Left lung (tissue), 4 donors: ENCODE measurements at regions not wholly inside any gene's neighbourhood (a gene's known extent, or its start where the extent isn't known, plus 50 kb on each side); places are given as distances from the start of the nearest gene placed in this dataset.
A peak's percentile ranks its signal among the peaks of the same experiment; 100 is the strongest.
"Not testable (repeated sequence)": the region's sequence is repeated elsewhere in the genome, so short reads cannot be mapped to it uniquely, and the experiment has no call there.

Experiments
- ATAC-seq: fragments of 200-7000 bp; cut with Tn5 transposase; one replicate; pipeline ENCODE4 v1.9.1; 2020; ENCODE audit warnings: moderate library complexity
- DNase-seq, 4 donors: peaks; one replicate each; pipeline ENCODE4 v3.0.0-alpha.2; 2013 to 2020
- H3K27ac ChIP-seq, 2 donors: fragments of 200-600 bp; sonication (generic) in 1 of 2; one replicate each; pipeline versions ENCODE4 v1.5.0 to v1.8.0; 2020 to 2021
- H3K27me3 ChIP-seq, 2 donors: fragments of 200-600 bp; sonication (generic) in 1 of 2; one replicate each; pipeline versions ENCODE4 v1.5.0 to v1.8.0; 2020 to 2021
- H3K36me3 ChIP-seq, 2 donors: fragments of 200-600 bp; sonication (generic) in 1 of 2; one replicate each; pipeline versions ENCODE4 v1.5.0 to v1.8.0; 2020 to 2021
- H3K4me1 ChIP-seq, 2 donors: fragments of 200-600 bp; one replicate each; pipeline ENCODE4 v1.8.0; 2021
- H3K4me3 ChIP-seq, 2 donors: fragments of 200-600 bp; sonication (generic) in 1 of 2; one replicate each; pipeline versions ENCODE4 v1.5.0 to v1.8.0; 2020 to 2021; ENCODE audit warnings: mild to moderate bottlenecking in 1 of 2
- H3K9me3 ChIP-seq, 2 donors: fragments of 200-600 bp; sonication (generic) in 1 of 2; one replicate each; pipeline versions ENCODE4 v1.5.0 to v1.8.0; 2020 to 2021
- CTCF ChIP-seq, 2 donors: fragments of 200-600 bp; sonication (generic) in 1 of 2; IDR thresholded peaks; one replicate each; pipeline versions ENCODE4 v1.5.0 to v1.8.0; 2021; ENCODE audit warnings: antibody characterized with exemption in 2 of 2
- intact Hi-C, 2 donors: fragments of 100-400 bp; cut with DNase I; formaldehyde crosslinking; loops; one replicate each; pipeline versions ENCODE4 v1.11.2 to v1.14.2; 2022
- donor health status: DM: no; HTN: yes; CAD: no.
- donor health status: DM: no; HTN: no; CAD: no.

- DNase-seq (no peak), ATAC-seq (no peak)
- TF ChIP-seq CTCF (IDR thresholded peaks at IDR 0.05), result no peak
- no peak overlapping the region for H3K4me3 ChIP-seq
- H3K9me3 ChIP-seq, result no peaks in the 10 kb centered on the region
- no peaks in the 10 kb centered on the region for H3K36me3 ChIP-seq
- no peaks in the 10 kb centered on the region for H3K27me3 ChIP-seq
- no peaks in the 10 kb centered on the region for H3K4me1 ChIP-seq
- no peak overlapping the region for H3K27ac ChIP-seq
- intact Hi-C loops, result no loop called here
Observed at GRCh38 chr12:66813137-66813892, 134.4 kb upstream of the GRIP1 start.

- H3K27ac ChIP-seq, result no peak overlapping the region
- H3K36me3 ChIP-seq, result no peaks in the 10 kb centered on the region
- H3K9me3 ChIP-seq, result no peaks in the 10 kb centered on the region
- intact Hi-C loops, result no loop called here
- DNase-seq (no peak), ATAC-seq (no peak)
- H3K27me3 ChIP-seq, result no peaks in the 10 kb centered on the region
- H3K4me3 ChIP-seq, result no peak overlapping the region
- H3K4me1 ChIP-seq, result no peaks in the 10 kb centered on the region
- TF ChIP-seq CTCF (IDR thresholded peaks at IDR 0.05), result no peak
Observed at GRCh38 chr12:66819587-66819986, 140.7 kb upstream of the GRIP1 start.

GRCh38 chr12:66822961-66823360 lies 144.1 kb upstream of the GRIP1 start:
- H3K27me3 ChIP-seq, result no peaks in the 10 kb centered on the region
- no peak for DNase-seq
- TF ChIP-seq CTCF (IDR thresholded peaks at IDR 0.05), result no peak
- H3K4me1 ChIP-seq, result no peaks in the 10 kb centered on the region
- no peak overlapping the region for H3K27ac ChIP-seq
- no peak overlapping the region for H3K4me3 ChIP-seq
- no peaks in the 10 kb centered on the region for H3K9me3 ChIP-seq
- intact Hi-C loops, result no loop called here
- ATAC-seq, result no peak
- H3K36me3 ChIP-seq, result no peaks in the 10 kb centered on the region

- peak in 1 of 4 donors; percentile 28 for DNase-seq
- ATAC-seq, result peak; percentile 34
- H3K4me1 ChIP-seq, result no peaks in the 10 kb centered on the region
Observed at GRCh38 chr12:66823857-66824570, 145.1 kb upstream of the GRIP1 start.

GRCh38 chr12:66825921-66826320 lies 147.0 kb upstream of the GRIP1 start:
- intact Hi-C loops, H3K27me3 ChIP-seq, H3K4me1 ChIP-seq, ATAC-seq, H3K36me3 ChIP-seq, DNase-seq, H3K4me3 ChIP-seq, H3K27ac ChIP-seq, H3K9me3 ChIP-seq: not testable (repeated sequence)

More at GRCh38 chr12:66823857-66824570, 145.1 kb upstream of the GRIP1 start:
- Histone ChIP-seq H3K36me3 (no peaks in the 10 kb centered on the region), H3K9me3 (no peaks in the 10 kb centered on the region), H3K27me3 (no peaks in the 10 kb centered on the region), H3K4me3 (no peak overlapping the region), H3K27ac (no peak overlapping the region)
- TF ChIP-seq CTCF (IDR thresholded peaks at IDR 0.05), result no peak
- intact Hi-C loops, result no loop called here
